ENCODE measurements at regions not wholly inside any gene's neighbourhood (a gene's known extent, or its start where the extent isn't known, plus 50 kb on each side); places are given as distances from the start of the nearest gene placed in this dataset.

GRCh38 chr18:27860011-27860410 lies 316.9 kb downstream of the CDH2 start:
- TF ChIP-seq CTCF (IDR thresholded peaks at IDR 0.05; ENCODE audit: control insufficient read depth, insufficient read depth, low read depth, low read length, missing control alignments), result no peak
- H3K4me3 ChIP-seq (ENCODE audit: control insufficient read depth, low read depth, low read length), result no peak overlapping the region
- DNase-seq (ENCODE audit: low read depth), result no peak

GRCh38 chr18:27856820-27857219 lies 320.1 kb downstream of the CDH2 start:
- TF ChIP-seq CTCF (IDR thresholded peaks at IDR 0.05; ENCODE audit: control insufficient read depth, insufficient read depth, low read depth, low read length, missing control alignments), result no peak

GRCh38 chr18:27855486-27855885 lies 321.4 kb downstream of the CDH2 start:
- no peak for TF ChIP-seq CTCF (IDR thresholded peaks at IDR 0.05; ENCODE audit: control insufficient read depth, insufficient read depth, low read depth, low read length, missing control alignments)
- no peak for DNase-seq (ENCODE audit: low read depth)
- no peak overlapping the region for H3K4me3 ChIP-seq (ENCODE audit: control insufficient read depth, low read depth, low read length)

More at GRCh38 chr18:27856820-27857219, 320.1 kb downstream of the CDH2 start:
- no peak for DNase-seq (ENCODE audit: low read depth)
- no peak overlapping the region for H3K4me3 ChIP-seq (ENCODE audit: control insufficient read depth, low read depth, low read length)

- no peak for DNase-seq (ENCODE audit: low read depth)
- no peak overlapping the region for H3K4me3 ChIP-seq (ENCODE audit: control insufficient read depth, low read depth, low read length)
- TF ChIP-seq CTCF (IDR thresholded peaks at IDR 0.05; ENCODE audit: control insufficient read depth, insufficient read depth, low read depth, low read length, missing control alignments), result no peak
Observed at GRCh38 chr18:27854631-27855030, 322.3 kb downstream of the CDH2 start.

GRCh38 chr18:27848336-27848735 lies 328.6 kb downstream of the CDH2 start:
- DNase-seq (ENCODE audit: low read depth), result no peak
- no peak overlapping the region for H3K4me3 ChIP-seq (ENCODE audit: control insufficient read depth, low read depth, low read length)
- no peak for TF ChIP-seq CTCF (IDR thresholded peaks at IDR 0.05; ENCODE audit: control insufficient read depth, insufficient read depth, low read depth, low read length, missing control alignments)

GRCh38 chr18:27847412-27847811 lies 329.5 kb downstream of the CDH2 start:
- TF ChIP-seq CTCF (IDR thresholded peaks at IDR 0.05; ENCODE audit: control insufficient read depth, insufficient read depth, low read depth, low read length, missing control alignments), result no peak
- no peak for DNase-seq (ENCODE audit: low read depth)

GRCh38 chr18:27845897-27846296 lies 331.0 kb downstream of the CDH2 start:
- H3K4me3 ChIP-seq (ENCODE audit: control insufficient read depth, low read depth, low read length), result no peak overlapping the region
- DNase-seq (ENCODE audit: low read depth), result no peak
- no peak for TF ChIP-seq CTCF (IDR thresholded peaks at IDR 0.05; ENCODE audit: control insufficient read depth, insufficient read depth, low read depth, low read length, missing control alignments)

More at GRCh38 chr18:27847412-27847811, 329.5 kb downstream of the CDH2 start:
- no peak overlapping the region for H3K4me3 ChIP-seq (ENCODE audit: control insufficient read depth, low read depth, low read length)
